AG09319 (cell line): ENCODE measurements at regions not wholly inside any gene's neighbourhood (a gene's known extent, or its start where the extent isn't known, plus 50 kb on each side); places are given as distances from the start of the nearest gene placed in this dataset.

Experiments
- DNase-seq: peaks from one replicate; pipeline ENCODE4 v3.0.0-alpha.2; 2010; ENCODE audit warnings: low read depth; ENCODE audit errors: extremely low read depth
- TF ChIP-seq, protein P1 (sequence below): IDR thresholded peaks from 2 replicates; pipeline ENCODE4 v1.5.1; 2011; ENCODE audit warnings: low read depth, mild to moderate bottlenecking, inconsistent platforms, low read length, moderate library complexity

GRCh38 chr6:163645560-163645959 is 231.0 kb downstream of the QKI start:
- DNase-seq, result no peak
- TF ChIP-seq, protein P1, sequence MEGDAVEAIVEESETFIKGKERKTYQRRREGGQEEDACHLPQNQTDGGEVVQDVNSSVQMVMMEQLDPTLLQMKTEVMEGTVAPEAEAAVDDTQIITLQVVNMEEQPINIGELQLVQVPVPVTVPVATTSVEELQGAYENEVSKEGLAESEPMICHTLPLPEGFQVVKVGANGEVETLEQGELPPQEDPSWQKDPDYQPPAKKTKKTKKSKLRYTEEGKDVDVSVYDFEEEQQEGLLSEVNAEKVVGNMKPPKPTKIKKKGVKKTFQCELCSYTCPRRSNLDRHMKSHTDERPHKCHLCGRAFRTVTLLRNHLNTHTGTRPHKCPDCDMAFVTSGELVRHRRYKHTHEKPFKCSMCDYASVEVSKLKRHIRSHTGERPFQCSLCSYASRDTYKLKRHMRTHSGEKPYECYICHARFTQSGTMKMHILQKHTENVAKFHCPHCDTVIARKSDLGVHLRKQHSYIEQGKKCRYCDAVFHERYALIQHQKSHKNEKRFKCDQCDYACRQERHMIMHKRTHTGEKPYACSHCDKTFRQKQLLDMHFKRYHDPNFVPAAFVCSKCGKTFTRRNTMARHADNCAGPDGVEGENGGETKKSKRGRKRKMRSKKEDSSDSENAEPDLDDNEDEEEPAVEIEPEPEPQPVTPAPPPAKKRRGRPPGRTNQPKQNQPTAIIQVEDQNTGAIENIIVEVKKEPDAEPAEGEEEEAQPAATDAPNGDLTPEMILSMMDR, result no peak

GRCh38 chr6:163643866-163644265 is 229.3 kb downstream of the QKI start:
- no peak for DNase-seq
- TF ChIP-seq, protein P1, result no peak

- DNase-seq, result no peak
- TF ChIP-seq, protein P1, result no peak
Observed at GRCh38 chr6:163641706-163642105, 227.2 kb downstream of the QKI start.

- TF ChIP-seq, protein P1, result no peak
- DNase-seq, result no peak
Observed at GRCh38 chr6:163640641-163641040, 226.1 kb downstream of the QKI start.

GRCh38 chr6:163637524-163637923 is 223.0 kb downstream of the QKI start:
- no peak for DNase-seq
- TF ChIP-seq, protein P1, result no peak

DNA sequence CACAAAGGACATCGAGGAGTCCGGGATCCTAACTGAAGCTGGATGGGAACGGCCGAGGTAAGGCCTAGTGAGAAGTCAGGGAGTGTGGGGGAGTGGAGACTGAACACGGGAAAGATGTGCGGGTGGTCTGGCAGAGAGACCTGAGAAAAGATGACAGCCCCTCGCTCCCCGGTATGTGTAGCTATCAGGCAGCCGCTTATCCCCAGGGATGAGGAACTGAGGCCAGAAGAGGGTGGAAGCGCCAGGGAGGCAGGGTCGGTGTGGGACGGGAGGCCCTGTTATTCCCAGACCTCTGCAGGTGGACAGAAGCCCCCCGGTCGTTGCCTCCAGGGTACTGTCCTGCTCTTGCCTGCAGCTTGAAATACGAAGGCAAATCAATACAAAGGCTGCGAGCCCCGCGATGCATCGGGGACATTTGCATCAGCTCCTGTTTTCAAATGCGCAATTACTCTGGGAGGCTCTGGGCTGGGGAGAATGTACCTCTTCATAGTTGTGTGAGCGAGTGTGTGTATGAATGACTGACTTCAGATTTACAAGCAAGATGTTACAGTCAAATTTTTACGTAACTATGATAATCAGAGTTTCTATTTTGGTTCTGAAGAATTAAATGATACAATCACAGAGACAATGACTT is 221.3 kb downstream of the QKI start:
- TF ChIP-seq, protein P1, result no peak
- no peak for DNase-seq

DNA sequence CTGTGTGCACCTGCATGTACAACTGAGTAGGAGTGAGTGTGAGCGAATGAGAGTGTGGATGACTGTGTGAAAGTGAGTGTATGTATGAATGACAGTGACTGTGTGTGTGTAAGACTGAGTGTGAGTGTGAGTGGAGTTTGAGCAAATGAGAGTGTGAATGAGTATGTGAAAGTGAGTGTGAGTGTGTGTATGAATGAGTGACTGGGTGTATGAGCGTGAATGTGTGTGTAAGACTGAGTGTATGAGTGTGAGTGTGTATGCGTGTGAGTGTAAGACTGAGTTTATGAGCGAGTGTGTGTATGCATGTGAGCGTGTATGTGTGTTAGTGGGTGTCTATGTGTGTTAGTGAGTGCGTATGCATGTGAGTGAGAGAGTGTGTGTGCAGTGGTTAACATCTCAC is 220.8 kb downstream of the QKI start:
- no peak for DNase-seq
- TF ChIP-seq, protein P1, result no peak
